DMS114 treated with DMSO at 0.1 percent for 48 hours (cell line): ENCODE measurements at regions not wholly inside any gene's neighbourhood (a gene's known extent, or its start where the extent isn't known, plus 50 kb on each side); places are given as distances from the start of the nearest gene placed in this dataset.

Experiments
- DNase-seq: peaks from one replicate; lab custom pipeline; 2025; ENCODE audit not compliant: unreplicated experiment; lab: John Stamatoyannopoulos, UW

GRCh38 chr1:114315631-114316030, 162.0 kb upstream of the SYT6 start:
- DNase-seq: no peak

GRCh38 chr1:114314576-114314975, 160.9 kb upstream of the SYT6 start:
- no peak for DNase-seq

DNA sequence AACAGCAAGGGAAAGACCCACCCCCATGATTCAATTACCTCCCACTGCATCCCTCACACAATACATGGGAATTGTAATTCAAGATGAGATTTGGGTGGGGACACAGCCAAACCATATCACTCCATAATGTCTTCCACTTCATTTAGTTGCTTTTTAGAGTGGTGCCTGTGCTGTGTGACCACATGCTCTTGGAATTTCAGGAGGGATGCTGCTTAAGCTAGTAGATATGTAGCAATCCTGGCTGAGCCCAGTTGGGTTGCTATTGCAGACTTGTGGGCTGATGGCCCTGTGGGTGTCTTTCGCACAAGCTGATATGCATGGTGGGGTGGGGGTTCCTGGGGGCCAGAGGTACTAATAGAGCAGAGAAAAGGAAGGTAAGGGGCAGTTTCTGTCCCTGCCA, 160.4 kb upstream of the SYT6 start:
- no peak for DNase-seq

GRCh38 chr1:114310695-114311271, 157.1 kb upstream of the SYT6 start:
- no peak for DNase-seq

DNA sequence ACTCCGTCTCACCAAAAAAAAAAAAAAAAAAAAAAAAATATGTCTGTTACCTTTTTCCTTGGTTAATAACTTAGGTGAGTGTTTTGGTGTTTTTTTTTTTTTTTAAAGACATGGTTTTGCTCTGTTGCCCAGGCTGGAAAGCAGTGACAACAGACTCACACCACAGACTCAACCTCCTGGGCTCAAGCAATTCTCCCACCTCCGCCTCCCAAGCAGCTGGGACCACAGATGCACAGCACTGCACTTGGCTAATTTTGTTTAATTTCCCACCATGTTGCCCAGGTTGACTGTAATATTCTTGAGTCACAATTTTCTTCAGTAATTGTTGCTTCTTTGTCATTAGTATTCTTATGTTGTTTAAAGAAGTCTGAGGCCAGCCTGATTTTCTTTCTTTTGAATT, 149.2 kb upstream of the SYT6 start:
- no peak for DNase-seq

DNA sequence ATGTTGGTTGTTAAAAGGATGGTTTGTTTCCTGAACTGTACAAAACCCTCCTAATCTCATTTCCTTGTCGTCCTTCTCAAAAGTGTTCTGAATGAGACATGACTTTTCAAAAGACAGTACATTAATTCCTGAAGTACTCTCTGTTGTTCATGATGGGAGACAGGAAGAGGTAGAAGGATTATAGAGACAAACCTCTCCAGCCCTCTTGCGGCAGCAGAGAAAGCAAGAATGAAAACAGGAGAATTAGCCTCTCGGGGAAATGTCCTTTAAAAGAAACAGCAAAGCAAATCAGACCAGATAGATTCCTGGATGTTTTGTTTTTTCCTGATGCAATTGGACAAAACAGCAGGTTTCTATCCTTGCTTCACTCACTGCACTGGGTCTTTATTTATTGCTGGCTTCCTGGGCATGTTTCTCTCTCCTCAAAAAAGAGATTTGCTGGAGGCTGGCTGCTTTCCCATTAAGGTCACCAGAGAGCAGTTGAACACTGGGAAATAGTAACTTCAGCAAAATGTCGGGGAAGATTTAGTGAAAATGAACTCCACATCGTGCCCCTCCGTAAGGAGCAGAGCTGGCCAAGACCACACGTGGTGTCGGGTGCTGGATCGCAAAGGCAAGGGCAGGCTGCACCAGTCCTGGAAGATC, 145.8 kb upstream of the SYT6 start:
- no peak for DNase-seq

GRCh38 chr1:114298008-114298407, 144.3 kb upstream of the SYT6 start:
- DNase-seq: no peak

- DNase-seq: no peak
These were observed 142.7 kb upstream of the SYT6 start for GRCh38 chr1:114296413-114296812.

- no peak for DNase-seq
These were observed 141.7 kb upstream of the SYT6 start for GRCh38 chr1:114295321-114295720.

GRCh38 chr1:114292835-114293234, 139.2 kb upstream of the SYT6 start:
- DNase-seq: no peak

DNA sequence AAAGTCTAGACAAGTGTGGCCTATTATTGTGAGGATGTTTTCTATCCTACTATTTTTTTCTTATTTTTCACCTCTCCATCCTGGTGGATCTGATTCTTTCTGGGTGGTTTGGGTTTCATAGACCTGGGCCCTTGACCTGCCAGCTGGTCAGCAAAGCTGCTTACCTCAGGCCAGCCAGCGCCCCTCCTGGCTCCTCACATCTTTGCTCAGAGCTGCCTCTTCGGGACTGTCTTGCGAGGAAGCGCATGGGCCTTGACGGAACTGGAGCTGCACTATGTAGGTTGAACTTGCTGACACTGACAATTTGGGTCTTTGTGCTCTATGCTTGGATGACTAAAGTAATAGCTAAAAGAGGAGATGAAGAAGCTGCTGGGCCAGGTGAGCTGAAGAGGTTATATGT, 138.5 kb upstream of the SYT6 start:
- no peak for DNase-seq

GRCh38 chr1:114290776-114291175, 137.1 kb upstream of the SYT6 start:
- no peak for DNase-seq

DNA sequence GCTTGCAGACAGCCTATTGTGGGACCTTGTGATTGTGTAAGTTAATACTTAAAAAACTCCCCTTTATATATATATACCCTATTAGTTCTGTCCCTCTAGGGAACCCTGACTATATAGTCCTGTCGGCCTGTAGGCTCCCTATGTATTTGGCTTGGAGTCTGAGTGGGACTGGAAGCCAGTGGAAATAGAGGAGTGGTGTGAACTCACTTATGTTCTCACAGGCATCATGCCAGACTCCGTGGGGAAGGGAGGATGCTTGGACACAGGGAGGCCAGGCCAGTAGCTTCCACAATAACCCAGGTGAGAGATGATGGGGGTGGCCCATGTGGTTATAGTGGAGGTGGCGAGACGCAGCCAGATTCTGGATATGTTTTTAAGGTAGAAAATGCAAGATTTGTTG, 136.7 kb upstream of the SYT6 start:
- no peak for DNase-seq

DNA sequence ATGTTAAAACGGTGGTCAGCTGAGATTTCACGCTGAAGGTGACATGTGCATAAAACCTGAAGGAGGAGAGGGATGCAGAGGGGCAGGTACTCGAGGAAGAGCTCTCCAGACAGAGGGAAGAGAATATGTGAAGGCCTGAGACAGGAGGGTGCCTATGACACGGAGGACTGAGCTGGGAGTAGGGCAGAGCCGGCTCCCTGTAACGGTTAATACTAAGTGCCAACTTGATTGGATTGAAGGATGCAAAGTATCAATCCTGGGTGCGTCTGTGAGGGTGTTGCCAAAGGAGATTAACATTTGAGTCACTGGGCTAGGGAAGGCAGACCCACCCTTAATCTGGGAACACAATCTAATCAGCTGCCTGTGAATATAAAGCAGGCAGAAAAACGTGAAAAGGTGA, 136.2 kb upstream of the SYT6 start:
- DNase-seq: no peak

GRCh38 chr1:114289306-114289705, 135.6 kb upstream of the SYT6 start:
- no peak for DNase-seq

- DNase-seq: no peak
These were observed 133.3 kb upstream of the SYT6 start for GRCh38 chr1:114286960-114287359.

- DNase-seq: no peak
These were observed 132.5 kb upstream of the SYT6 start for GRCh38 chr1:114286179-114286578.

GRCh38 chr1:114282751-114283403, 129.2 kb upstream of the SYT6 start:
- DNase-seq: peak; percentile 84

DNA sequence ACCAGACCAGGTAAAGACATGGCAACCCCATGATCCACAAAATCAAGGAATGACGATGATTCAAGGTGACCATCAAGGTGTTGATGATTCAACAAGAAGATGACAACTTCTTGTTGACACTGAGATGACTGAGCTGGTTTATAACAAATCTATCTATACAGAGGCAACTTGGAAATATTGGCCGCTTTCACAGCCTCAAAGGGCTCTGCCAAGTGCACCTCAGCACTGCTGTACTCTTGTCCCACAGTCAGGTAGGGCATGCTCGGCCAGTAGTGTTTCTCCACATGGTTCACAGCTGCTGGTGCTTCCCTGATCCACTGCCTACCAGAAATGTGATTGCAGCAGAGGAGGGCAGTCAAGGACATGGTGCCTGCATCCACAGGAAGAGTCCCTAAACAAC, 125.2 kb upstream of the SYT6 start:
- no peak for DNase-seq

DNA sequence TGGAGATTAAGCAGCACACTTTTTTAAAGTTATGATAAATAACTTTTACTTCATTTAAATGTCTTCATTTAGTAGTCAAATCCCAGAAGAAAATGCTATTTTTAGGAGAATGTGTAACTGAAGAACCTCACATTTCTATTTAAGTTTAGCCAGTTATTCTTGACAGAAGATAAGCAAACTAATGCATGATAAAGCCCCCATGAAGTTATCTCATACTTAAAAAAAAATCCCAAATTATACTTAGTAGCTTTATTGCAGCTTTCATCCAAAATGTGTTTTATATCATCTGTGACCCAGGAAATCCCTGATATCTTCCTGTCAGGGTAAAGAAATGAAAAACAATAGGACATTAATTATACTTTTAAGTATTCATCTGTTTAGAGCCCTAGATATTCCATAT, 124.8 kb upstream of the SYT6 start:
- DNase-seq: no peak

DNA sequence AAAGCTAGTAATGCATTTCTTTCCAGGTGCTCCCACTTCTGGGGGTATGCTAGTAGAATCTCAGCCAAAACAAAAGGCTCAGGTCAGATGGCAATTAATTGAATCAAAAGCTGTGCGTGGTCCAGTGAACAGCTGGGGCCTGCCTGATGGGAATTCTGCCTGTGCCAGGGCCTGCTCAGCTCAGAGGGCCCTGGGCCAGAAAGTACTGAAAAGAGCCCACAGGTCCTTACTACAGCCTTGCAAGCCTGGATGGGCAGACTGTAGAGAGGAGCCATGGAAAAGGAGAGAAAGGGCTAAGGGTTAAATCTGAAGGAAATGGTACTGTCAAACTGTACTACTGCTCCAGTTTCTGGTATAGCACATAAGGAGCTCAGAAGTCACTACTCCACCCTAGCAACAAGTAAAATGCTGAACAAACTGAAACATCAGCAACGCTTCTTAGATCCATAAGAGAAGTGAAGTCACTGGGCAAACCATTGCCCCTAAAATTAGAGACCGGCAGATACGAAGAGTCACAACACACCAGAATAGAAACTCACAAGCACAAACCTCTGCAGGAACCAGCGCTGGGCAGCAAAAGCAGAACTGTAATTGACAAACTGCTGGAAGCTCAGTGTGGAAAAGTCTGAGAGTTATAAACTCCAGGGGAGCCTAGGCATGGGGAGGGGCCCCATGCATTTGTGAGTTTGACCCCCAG, 121.1 kb upstream of the SYT6 start:
- no peak for DNase-seq

- DNase-seq: no peak
These were observed 118.9 kb upstream of the SYT6 start for GRCh38 chr1:114272593-114272992.
